ENCODE measurements at regions not wholly inside any gene's neighbourhood (a gene's known extent, or its start where the extent isn't known, plus 50 kb on each side); places are given as distances from the start of the nearest gene placed in this dataset.
"Not testable (repeated sequence)": the region's sequence is repeated elsewhere in the genome, so short reads cannot be mapped to it uniquely, and the experiment has no call there.

- DNase-seq = peak; percentile 36 to 65
Observed at GRCh38 chr3:75129101-75129500, 514.6 kb upstream of the CNTN3 start.

GRCh38 chr3:75136100-75136897 is 521.8 kb upstream of the CNTN3 start:
- DNase-seq = no peak

- no peak for DNase-seq
Observed at GRCh38 chr3:75138345-75138744, 523.9 kb upstream of the CNTN3 start.

- no peak for DNase-seq
Observed at GRCh38 chr3:75140904-75141615, 523.1 kb upstream of the FRG2C start.

GRCh38 chr3:75144406-75144805 is 519.7 kb upstream of the FRG2C start:
- no peak for DNase-seq

GRCh38 chr3:75171630-75172230 is 492.4 kb upstream of the FRG2C start:
- peak in 1 of 2 experiments; percentile 8 for DNase-seq

- no peak for DNase-seq
Observed at GRCh38 chr3:75176937-75177336, 487.2 kb upstream of the FRG2C start.

- DNase-seq = no peak
Observed at GRCh38 chr3:75180235-75180944, 483.7 kb upstream of the FRG2C start.

GRCh38 chr3:75180945-75181298 is 483.2 kb upstream of the FRG2C start:
- DNase-seq = no peak

- DNase-seq = no peak
Observed at GRCh38 chr3:75188962-75189361, 475.2 kb upstream of the FRG2C start.

GRCh38 chr3:75192146-75192616 is 471.9 kb upstream of the FRG2C start:
- DNase-seq = peak; percentile 5 to 23

GRCh38 chr3:75193797-75194196 is 470.3 kb upstream of the FRG2C start:
- DNase-seq = no peak

- DNase-seq = not testable (repeated sequence)
Observed at GRCh38 chr3:75214332-75214731, 449.8 kb upstream of the FRG2C start.

- no peak for DNase-seq
Observed at GRCh38 chr3:75218577-75218976, 445.6 kb upstream of the FRG2C start.

GRCh38 chr3:75220932-75221331 is 443.2 kb upstream of the FRG2C start:
- DNase-seq = no peak

GRCh38 chr3:75224412-75224811 is 439.7 kb upstream of the FRG2C start:
- DNase-seq = no peak

GRCh38 chr3:75232216-75232615 is 431.9 kb upstream of the FRG2C start:
- DNase-seq = no peak

GRCh38 chr3:75235631-75236030 is 428.5 kb upstream of the FRG2C start:
- no peak for DNase-seq

- DNase-seq = no peak
Observed at GRCh38 chr3:75237053-75237452, 427.1 kb upstream of the FRG2C start.

GRCh38 chr3:75237477-75237876 is 426.7 kb upstream of the FRG2C start:
- no peak for DNase-seq

- DNase-seq = not testable (repeated sequence)
Observed at GRCh38 chr3:75241226-75241962, 422.7 kb upstream of the FRG2C start.

- no peak for DNase-seq
Observed at GRCh38 chr3:75242012-75242735, 422.0 kb upstream of the FRG2C start.

Measured in NCI-H2081 (cell line).